Right lobe of liver (tissue), 4 donors: ENCODE measurements at regions not wholly inside any gene's neighbourhood (a gene's known extent, or its start where the extent isn't known, plus 50 kb on each side); places are given as distances from the start of the nearest gene placed in this dataset.

Experiments used
- CTCF ChIP-seq, 4 donors: fragments of 200-600 bp in 3 of 4; fragments of 450-650 bp in 1 of 4; IDR thresholded peaks; one replicate each; pipeline versions ENCODE4 v1.5.1 to v1.8.0; 2016 to 2022; ENCODE audit warnings: antibody characterized with exemption in 4 of 4, mild to moderate bottlenecking in 2 of 4
- POLR2A ChIP-seq: fragments of 450-650 bp; IDR thresholded peaks from one replicate; pipeline ENCODE4 v1.6.1; 2017; ENCODE audit warnings: antibody characterized with exemption, mild to moderate bottlenecking
- donor health status: DM: no; HTN: no; CAD: no.
- donor health status: DM: no; HTN: no; CAD: no.
- donor health status: DM: no; HTN: yes; CAD: no.

GRCh38 chr3:29099296-29099695 lies 181.6 kb upstream of the RBMS3 start:
- TF ChIP-seq CTCF (IDR thresholded peaks at IDR 0.05) (no peak), POLR2A (no peak)
